RWPE1 (cell line): ENCODE measurements at regions not wholly inside any gene's neighbourhood (a gene's known extent, or its start where the extent isn't known, plus 50 kb on each side); places are given as distances from the start of the nearest gene placed in this dataset.
A peak's percentile ranks its signal among the peaks of the same experiment; 100 is the strongest.

Experiments used
- CTCF ChIA-PET: fragments of 350-600 bp; sonication (Branson Sonifier 250); formaldehyde crosslinking; extraction: SDS; loops from one replicate; lab custom pipeline; 2021; lab: Yijun Ruan, JAX
- POLR2A ChIA-PET: fragments of 400-600 bp; formaldehyde crosslinking; extraction: SDS; loops from one replicate; lab custom pipeline; 2020; ENCODE audit warnings: antibody characterized with exemption; ENCODE audit not compliant: low non-redundant PET; lab: Yijun Ruan, JAX
- DNase-seq: peaks from one replicate; pipeline ENCODE4 v3.0.0; 2012; ENCODE audit warnings: low spot score
- H3K27ac ChIP-seq: fragments of 450-650 bp; 2 replicates; pipeline ENCODE4 v1.5.1; 2017
- CTCF ChIP-seq: fragments of 450-650 bp; conservative IDR thresholded peaks from 2 replicates; pipeline ENCODE4 v1.5.1; 2017; ENCODE audit warnings: low read depth, mild to moderate bottlenecking

DNA sequence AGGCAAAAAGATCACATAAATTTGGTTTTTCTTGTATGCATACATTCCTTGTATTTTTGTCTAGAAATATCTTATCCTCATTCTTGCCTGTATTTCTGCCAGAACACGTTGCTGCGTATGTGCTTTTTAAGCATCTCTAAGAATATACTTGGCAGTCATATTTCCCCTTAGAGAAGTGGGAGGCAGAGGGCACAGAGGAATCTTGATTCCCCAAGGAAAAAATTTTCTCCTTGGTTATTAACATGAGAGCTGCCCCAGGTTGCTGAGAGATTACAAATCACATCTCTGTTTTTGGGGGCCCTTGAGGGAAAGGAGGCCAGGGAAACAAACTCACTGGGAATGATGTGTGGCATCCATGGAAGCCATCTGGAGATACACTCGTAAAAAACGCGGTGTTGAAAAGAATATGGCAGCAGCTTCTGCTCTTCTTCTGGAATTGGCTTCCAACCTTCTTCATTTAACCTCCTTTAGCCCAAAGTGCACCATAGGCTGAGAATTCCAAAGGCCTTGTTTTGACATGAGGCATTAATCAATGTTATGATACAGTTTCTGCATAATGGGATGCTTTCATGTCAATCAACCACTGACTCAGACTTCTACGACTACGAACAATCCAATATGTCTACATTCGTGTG is 684.3 kb upstream of the SORCS1 start:
- ChIA-PET POLR2A (no interaction called here), CTCF (no interaction called here)
- no peak for DNase-seq
- no peak for TF ChIP-seq CTCF
- H3K27ac ChIP-seq: no peak overlapping the region

DNA sequence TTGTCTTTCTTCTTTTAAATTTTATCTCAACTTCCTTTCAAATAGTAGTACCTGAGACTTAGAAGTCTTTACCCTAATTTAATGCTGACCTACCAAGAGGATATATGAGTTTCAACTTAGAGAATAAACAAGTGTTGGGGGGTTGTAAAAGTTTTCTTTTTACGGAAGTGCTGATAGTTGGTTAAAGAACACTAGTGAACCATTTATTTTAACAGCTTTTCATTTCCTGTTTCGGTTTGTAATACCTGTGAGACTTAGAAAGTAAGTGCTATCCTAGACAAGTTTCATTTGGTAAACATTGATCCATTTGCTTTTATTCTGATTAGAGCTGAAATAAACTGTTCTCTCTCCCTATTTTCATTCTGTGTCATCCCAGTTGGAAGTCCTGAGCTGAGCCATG is 683.1 kb upstream of the SORCS1 start:
- TF ChIP-seq CTCF: no peak
- no peak overlapping the region for H3K27ac ChIP-seq
- CTCF ChIA-PET: no interaction called here
- DNase-seq: no peak
- POLR2A ChIA-PET: no interaction called here

DNA sequence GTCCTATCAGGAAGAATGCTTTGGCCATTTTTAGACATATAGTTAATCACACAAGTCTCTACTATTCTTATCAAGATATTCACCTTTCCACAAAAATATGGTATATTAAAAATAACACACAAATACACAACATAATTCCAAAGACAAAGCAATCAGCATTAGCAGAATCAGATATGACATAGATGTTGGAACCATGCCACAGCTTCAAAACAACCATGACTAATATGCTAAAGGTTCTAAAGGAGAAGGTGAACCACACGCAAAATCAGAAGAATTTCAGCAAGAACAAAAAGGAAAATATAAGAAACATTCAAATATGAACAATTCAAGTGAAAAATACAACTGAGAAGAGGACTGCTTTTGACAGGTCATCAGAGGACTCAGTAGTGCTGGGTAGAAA is 670.2 kb upstream of the SORCS1 start:
- CTCF ChIA-PET: interaction anchor here (0.7 kb wide), 1 partner anchor 708 kb away, joined by 3 read pairs; no protein-coding TSS in a partner anchor
- no peak for TF ChIP-seq CTCF
- peak; percentile 8 for DNase-seq
- no peak overlapping the region for H3K27ac ChIP-seq
- POLR2A ChIA-PET: no interaction called here

DNA sequence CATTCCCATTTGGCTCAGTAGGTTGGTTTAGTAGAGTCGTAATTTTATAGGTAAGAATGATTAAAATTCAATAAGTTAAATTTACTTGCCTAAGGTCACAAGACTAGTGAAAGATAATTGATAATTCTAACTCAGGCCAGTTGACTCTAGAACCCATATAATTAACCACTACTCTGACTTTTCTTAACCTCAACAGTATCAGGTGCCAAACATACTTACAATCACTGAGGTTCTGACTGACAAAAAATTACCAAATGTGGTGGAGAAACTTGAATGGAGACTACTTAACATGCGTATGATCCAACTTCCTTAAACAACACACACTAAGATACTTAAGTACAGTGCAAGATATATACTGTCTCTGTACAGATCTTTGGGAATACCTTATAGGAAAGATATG is 667.3 kb upstream of the SORCS1 start:
- CTCF ChIA-PET: no interaction called here
- DNase-seq: no peak
- no peak for TF ChIP-seq CTCF
- H3K27ac ChIP-seq: no peak overlapping the region
- POLR2A ChIA-PET: no interaction called here

GRCh38 chr10:107829161-107829560 is 664.7 kb upstream of the SORCS1 start:
- no peak for TF ChIP-seq CTCF

GRCh38 chr10:107826171-107826570 is 661.7 kb upstream of the SORCS1 start:
- no peak for DNase-seq
- no peak overlapping the region for H3K27ac ChIP-seq
- TF ChIP-seq CTCF: no peak
- ChIA-PET POLR2A (no interaction called here), CTCF (interaction anchor here (0.6 kb wide), 2 partner anchors 1031 to 1051 kb away, joined by 3 read pairs; no protein-coding TSS in a partner anchor)

More at GRCh38 chr10:107829161-107829560, 664.7 kb upstream of the SORCS1 start:
- ChIA-PET CTCF (no interaction called here), POLR2A (no interaction called here)
- no peak overlapping the region for H3K27ac ChIP-seq
- DNase-seq: no peak
